GM12892 (cell line): ENCODE measurements at regions not wholly inside any gene's neighbourhood (a gene's known extent, or its start where the extent isn't known, plus 50 kb on each side); places are given as distances from the start of the nearest gene placed in this dataset.

Experiments
- DNase-seq: peaks from one replicate; pipeline ENCODE4 v3.0.0; 2011; ENCODE audit not compliant: insufficient read length
- FAIRE-seq: peaks from 2 replicates; lab custom pipeline; 2011; peaks lifted over from hg19 to GRCh38; lab: Jason Lieb, UNC
- POLR2A ChIP-seq: IDR thresholded peaks from 2 replicates; pipeline ENCODE4 v1.6.1; 2011; ENCODE audit warnings: low read depth, low read length, control low read depth
- POLR2AphosphoS5 ChIP-seq: IDR thresholded peaks from 2 replicates; pipeline ENCODE4 v1.6.1; 2011; ENCODE audit warnings: low read depth, low read length, control low read depth
- TAF1 ChIP-seq: IDR thresholded peaks from 2 replicates; pipeline ENCODE4 v1.6.1; 2011; ENCODE audit warnings: low read depth, mild to moderate bottlenecking, control low read depth, low read length, borderline replicate concordance

DNA sequence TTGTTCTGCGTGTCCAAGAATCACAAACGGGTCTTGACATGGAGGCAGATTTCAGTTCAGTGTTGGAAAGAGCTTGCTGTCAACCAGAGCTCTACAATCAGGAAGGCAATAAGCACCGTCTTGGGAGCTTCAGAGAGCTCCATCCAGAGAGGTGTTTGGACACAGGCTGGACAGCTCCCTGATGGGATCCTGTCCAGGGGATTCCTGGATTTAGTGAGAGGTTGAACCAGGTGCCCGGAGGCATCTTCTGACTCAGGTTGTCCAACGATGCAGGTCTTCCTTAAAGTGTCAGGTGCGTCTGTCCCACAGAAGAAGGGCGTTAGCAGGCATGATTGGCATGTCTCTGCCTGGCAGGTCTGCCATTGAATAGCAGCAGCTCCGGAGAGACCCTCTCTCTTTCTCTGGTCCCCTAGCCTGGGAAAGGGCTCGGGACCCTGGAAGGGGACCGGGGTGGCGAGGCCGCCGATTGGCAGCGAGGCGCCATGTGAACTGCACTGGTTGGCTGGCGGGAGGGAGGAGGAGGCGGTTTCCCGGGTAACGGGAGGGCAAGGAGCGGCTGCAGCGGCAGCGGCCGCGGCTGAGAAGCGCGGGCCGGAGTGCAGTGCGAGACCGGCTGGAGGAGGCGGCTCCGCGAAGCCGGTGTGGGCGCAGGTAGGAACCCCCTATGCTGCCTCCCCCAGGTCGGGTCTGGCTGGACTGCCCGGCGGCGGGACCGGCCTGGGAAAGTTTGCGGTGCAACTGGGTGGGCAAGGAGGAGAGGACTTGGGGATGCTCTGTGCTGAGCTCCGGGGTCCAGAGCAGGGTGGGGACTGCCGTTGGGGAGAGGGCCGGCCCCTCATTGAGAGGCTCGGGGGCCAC lies 104.1 kb upstream of the E2F8 start:
- TF ChIP-seq POLR2AphosphoS5 (no peak), TAF1 (no peak), POLR2A (no peak)
- FAIRE-seq, result peak; percentile 17
- DNase-seq, result peak; percentile 48

DNA sequence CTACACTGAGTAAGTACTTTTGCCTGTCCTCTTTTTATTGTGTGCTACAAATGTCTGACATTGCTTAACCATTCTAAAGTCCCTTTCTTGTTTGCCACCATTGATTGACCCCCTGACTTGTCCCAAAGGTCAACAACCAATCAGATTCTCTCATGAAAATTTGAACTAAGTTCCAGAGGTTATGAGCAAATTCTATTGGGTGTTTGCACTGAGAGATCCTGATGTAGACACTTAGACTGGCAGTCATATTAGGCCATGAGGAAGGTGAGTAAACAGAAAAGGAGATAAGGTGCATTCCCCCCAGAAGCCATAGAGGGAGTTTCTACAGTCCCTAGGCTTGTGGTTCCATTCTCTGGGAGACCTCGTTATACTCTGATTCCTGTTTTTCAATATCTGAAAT lies 101.3 kb upstream of the E2F8 start:
- FAIRE-seq, result peak; percentile 9
- TF ChIP-seq POLR2A (no peak), TAF1 (no peak), POLR2AphosphoS5 (no peak)
- DNase-seq, result no peak

DNA sequence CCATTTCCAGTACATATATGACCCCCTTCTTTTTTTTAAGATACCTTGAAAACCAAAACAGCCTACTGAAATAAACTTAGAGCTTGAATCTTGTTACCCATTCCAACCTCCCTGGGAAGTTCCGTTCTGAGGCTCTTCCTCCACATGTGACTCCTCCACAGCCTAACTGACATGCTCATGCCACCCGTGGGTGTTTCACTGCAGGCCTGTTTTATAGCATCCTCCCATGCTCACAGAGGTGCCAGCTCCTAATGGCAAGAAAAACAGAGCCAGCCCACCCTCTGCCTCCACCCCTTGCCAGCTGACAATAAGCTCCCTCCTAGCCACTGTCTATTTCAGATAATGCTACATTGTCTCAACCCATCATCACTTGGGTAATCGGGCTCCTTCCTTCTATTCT lies 97.6 kb upstream of the E2F8 start:
- DNase-seq (no peak), FAIRE-seq (no peak)
- TF ChIP-seq TAF1 (no peak), POLR2A (no peak), POLR2AphosphoS5 (no peak)

DNA sequence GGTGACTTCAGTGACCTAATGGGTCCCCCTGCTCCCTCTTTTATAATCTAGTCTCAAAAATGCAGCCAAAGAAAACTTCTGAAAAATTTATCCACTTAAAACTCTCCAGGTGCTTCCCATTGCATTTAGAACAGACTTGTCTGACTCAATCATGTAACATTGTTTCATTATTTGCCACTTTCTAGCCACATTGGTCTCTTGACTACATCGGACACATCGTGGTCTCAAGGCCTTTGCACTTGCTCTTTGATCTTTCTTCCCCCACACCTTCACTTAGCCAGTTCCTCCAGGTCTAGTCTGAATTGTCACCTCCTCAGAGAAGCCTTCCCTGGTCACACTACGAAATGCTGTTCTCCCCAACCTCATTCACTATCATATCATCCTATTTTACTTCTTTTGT lies 97.0 kb upstream of the E2F8 start:
- FAIRE-seq, result peak; percentile 70
- TF ChIP-seq POLR2A (no peak), POLR2AphosphoS5 (no peak), TAF1 (no peak)
- DNase-seq, result no peak

DNA sequence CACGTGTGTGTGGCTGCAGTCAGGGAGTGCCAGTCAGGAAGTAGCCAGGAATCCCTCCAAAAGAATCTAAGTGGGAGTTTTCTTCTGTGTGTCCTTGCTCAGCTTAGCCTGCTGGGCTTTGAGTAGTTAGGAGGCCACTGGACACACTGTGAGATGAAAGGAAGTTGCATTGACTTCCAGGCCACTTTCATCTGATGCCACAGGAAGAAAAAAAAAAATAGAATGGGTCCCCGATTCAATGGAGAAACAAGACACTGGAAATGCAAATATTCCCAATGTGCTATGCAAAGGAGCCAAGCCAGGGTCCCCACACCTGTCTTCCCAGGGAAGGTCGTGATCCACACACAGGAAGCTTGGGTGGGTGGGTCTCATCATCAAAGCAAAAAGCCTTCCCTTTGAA lies 95.6 kb upstream of the E2F8 start:
- no peak for DNase-seq
- no peak for FAIRE-seq
- TF ChIP-seq POLR2A (no peak), POLR2AphosphoS5 (no peak), TAF1 (no peak)

DNA sequence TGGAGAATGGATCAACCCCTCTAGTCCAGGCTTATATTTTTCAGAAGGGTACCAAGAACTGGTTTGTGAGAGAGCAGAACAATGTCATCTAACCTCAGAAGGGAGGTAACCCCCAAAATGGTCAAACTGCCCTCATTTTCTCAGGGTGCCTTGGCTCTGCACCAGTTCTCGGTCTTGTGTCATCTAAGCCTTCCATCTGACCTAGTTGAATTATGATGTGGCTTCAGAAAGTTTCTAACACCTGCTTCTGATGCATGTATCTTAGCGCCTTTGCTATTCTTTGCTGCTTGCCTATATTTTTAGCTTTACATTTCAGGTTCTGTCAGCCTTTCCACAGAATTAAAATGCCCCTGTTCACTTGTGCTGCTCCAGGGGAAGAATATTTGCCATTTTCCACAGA lies 91.7 kb upstream of the E2F8 start:
- DNase-seq (no peak), FAIRE-seq (peak; percentile 67)
- TF ChIP-seq POLR2AphosphoS5 (no peak), POLR2A (no peak), TAF1 (no peak)

DNA sequence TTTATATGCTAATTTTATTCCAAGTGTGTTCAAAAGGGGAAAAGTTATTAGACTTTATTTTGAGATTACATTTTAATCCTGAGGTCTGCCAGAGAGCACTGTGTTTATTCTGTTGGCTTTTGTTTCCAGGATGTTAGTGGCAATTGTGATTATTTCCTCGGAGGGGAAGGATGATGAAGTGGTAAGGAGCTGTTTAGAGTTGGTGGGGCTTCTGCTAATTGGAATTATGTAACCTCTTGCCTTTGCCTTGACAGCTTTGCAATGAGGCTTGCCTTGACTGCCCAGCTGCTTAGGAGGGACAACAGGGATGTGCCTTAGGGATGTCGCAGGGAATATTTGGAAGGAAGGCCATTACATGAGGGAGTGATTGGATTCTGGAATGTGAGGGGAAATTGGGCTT lies 89.7 kb upstream of the E2F8 start:
- FAIRE-seq, result peak; percentile 24
- DNase-seq, result no peak
- TF ChIP-seq TAF1 (no peak), POLR2AphosphoS5 (no peak), POLR2A (no peak)

DNA sequence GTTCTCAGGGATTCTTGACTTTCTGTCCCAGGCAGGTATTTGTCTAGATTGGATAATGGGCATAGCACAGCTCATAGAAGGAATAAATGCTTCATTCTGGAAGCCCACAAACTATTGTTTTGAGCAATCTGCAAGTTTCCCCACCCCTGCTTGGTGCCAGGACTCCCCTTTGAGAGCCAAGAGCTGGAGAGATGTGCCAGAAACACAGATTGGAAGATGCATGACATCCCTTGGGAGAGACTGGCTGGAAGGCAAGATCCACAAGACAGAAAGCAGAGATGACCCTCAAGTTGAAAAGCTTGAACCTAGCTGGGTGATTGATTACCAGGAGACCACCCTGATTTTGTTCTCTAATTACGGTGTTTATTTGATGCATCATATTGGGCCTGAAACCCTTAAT lies 89.2 kb upstream of the E2F8 start:
- TF ChIP-seq TAF1, result no peak
- no peak for TF ChIP-seq POLR2AphosphoS5
- no peak for TF ChIP-seq POLR2A
- no peak for FAIRE-seq
- no peak for DNase-seq

DNA sequence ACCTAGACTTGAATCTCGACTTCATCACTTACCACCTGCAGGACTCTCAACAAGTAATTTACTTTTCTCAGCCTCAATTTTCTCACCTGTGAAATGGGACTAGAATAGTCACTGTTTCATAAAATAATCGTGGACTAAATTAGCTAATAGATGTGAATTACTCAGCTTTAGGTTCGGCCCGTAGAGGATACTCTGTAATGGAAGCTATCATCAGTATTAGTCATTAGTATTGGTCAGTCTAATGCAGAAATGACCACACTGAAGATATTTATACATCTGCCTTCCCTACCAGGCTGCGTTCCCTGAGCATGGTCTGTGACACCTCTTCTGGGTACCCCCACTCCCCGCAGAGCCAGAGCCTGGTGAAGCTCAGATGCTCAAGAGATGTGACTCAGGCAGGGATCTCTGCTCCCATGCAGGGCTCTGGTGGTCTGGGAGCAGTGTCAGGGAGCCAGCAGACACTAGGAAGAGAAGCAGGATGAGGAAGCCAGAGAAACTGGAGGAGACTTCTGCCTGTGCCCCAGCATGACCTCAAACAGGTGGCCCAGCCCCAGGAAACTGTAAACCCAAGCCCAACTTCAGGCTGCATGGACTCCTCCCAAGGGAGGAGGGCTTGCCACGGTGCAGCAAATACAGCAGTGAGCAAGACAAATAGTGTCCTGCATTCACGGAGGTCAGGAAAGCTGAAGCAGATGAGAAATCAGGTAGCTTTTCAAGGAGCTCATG lies 88.0 kb upstream of the E2F8 start:
- DNase-seq (no peak), FAIRE-seq (no peak)
- TF ChIP-seq POLR2A, result no peak
- TF ChIP-seq POLR2AphosphoS5, result no peak
- TF ChIP-seq TAF1, result no peak

DNA sequence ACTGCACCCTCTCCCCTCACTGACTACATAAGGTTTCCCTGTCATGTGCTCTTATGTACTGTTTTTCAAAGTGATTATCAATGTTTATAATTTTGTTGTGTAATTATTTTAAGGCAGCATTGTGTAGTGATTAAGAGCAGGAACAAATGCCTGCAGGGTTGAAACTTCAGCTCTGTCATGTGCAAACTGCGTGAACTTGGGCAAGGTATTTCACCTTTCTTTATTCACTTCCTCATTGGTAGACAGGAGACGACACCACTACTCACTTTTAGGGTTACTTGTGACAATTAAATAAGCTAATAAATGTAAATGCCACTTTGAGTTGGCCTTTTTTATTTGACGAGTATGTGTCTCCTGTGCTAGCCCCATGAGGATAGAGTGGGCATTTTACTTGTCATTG lies 86.5 kb upstream of the E2F8 start:
- no peak for TF ChIP-seq POLR2AphosphoS5
- no peak for FAIRE-seq
- no peak for DNase-seq

DNA sequence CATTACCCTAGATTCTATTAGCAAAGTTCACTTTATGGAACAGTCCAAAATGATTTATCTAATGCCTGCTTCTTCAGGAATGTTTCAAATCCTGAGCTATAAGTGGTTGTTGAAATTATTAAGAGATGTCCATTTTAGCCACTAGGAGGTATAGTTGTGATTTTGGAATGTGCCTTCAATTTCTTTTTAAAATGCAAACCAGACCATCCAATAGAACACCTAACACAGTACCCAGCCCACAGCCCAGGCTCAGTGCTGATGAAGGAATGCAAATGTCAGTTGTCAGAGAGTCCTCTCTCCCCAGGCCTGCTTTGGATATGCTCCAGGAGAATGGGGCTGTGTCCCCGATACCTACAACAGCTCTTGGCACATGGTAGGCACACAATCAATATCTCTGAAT lies 85.8 kb upstream of the E2F8 start:
- TF ChIP-seq TAF1, result no peak
- TF ChIP-seq POLR2AphosphoS5, result no peak
- TF ChIP-seq POLR2A, result no peak
- FAIRE-seq (no peak), DNase-seq (no peak)

DNA sequence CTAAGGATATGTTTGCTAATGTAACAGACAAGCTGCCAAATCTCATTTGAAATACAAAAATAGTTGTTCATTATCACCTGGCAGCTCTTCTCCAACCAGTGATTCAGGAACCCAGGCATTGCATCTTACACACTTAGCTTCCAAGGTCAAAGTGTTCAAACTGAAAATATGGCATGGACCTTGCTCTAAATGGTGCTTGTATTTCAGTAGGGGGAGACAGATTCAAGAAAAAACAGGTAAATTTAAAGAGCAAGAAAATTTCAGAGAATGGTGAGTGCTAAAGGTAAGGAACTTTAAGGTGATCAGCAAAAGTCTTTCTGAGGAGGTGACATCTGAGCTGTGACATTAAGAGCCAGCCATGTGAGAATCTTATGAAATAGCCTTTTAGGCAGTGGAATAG lies 82.8 kb upstream of the E2F8 start:
- FAIRE-seq (no peak), DNase-seq (no peak)
- no peak for TF ChIP-seq POLR2A

DNA sequence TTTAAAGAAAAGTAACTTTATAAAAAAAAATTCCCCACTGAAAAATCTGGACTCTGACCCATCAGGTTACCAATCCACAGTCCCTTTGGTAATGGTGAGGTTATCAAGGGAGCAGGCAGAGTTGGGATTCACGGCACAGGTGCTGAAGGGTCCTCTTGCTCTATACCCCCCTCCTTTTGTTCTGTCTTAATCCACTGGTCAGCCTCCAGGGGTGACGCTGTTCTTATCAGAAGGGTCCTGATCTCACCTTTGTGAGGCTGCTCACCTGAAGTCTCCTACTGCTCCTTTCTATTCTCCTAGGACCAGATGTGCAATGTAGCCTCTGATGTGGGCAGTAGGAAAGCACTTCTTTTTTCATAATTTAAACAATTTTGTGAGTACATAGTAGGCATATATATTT lies 80.6 kb upstream of the E2F8 start:
- TF ChIP-seq TAF1, result no peak
- no peak for DNase-seq
- FAIRE-seq, result no peak
